Prostate gland (tissue), 2 donors: ENCODE measurements at regions not wholly inside any gene's neighbourhood (a gene's known extent, or its start where the extent isn't known, plus 50 kb on each side); places are given as distances from the start of the nearest gene placed in this dataset.

Experiments used
- DNase-seq: peaks from one replicate; pipeline ENCODE4 v3.0.0-alpha.2; 2019; ENCODE audit warnings: low spot score
- H3K27ac ChIP-seq, 2 donors: fragments of 200-600 bp; sonication (generic); 2 replicates each; pipeline ENCODE4 v1.5.1; 2017 to 2019
- H3K27me3 ChIP-seq: fragments of 200-600 bp; sonication (generic); replicated peaks from 2 replicates; pipeline ENCODE4 v1.5.1; 2019; ENCODE audit not compliant: insufficient read depth
- H3K36me3 ChIP-seq, 2 donors: fragments of 200-600 bp; sonication (generic); 1 replicate in 1 of 2; 2 replicates in 1 of 2; pipeline versions ENCODE4 v1.5.1 to v1.8.1; 2017 to 2019
- H3K4me1 ChIP-seq: fragments of 200-600 bp; sonication (generic); replicated peaks from 2 replicates; pipeline ENCODE4 v1.5.1; 2019
- H3K4me3 ChIP-seq, 2 donors: fragments of 200-600 bp; sonication (generic); 2 replicates each; pipeline ENCODE4 v1.5.1; 2017 to 2019
- H3K9me3 ChIP-seq: fragments of 200-600 bp; sonication (generic); 2 replicates; pipeline ENCODE4 v1.5.1; 2017
- CTCF ChIP-seq, 4 experiments: fragments of 200-600 bp in 2 of 4; fragments of 450-650 bp in 2 of 4; sonication (generic) in 2 of 4; IDR thresholded peaks; 1 replicate in 3 of 4; 2 replicates in 1 of 4; pipeline ENCODE4 v1.5.1; 2016 to 2019; ENCODE audit warnings: antibody characterized with exemption in 4 of 4, mild to moderate bottlenecking in 2 of 4, moderate library complexity in 2 of 4
- POLR2A ChIP-seq: fragments of 450-650 bp; IDR thresholded peaks from one replicate; pipeline ENCODE4 v1.6.1; 2016; ENCODE audit warnings: antibody characterized with exemption, mild to moderate bottlenecking
- POLR2AphosphoS5 ChIP-seq: sonication (generic); formaldehyde crosslinking; IDR thresholded peaks from one replicate; pipeline ENCODE4 v1.6.1; 2017; ENCODE audit warnings: antibody characterized with exemption
- WGBS: methylation state at CpG from one replicate; pipeline ENCODE4 v1.1.5; 2018; 5-methylcytosine and 5-hydroxymethylcytosine counted together
- intact Hi-C: fragments of 100-400 bp; cut with DNase I; formaldehyde crosslinking; loops from one replicate; pipeline ENCODE4 v1.14.2; 2022

GRCh38 chr2:133660510-133660909 lies 92.2 kb upstream of the NCKAP5 start:
- no peak overlapping the region for H3K4me3 ChIP-seq
- 88% methylated on average over 6 of the region's 6 CpGs for WGBS

GRCh38 chr2:133661392-133661791 lies 93.1 kb upstream of the NCKAP5 start:
- DNase-seq: no peak
- 85% methylated on average over 4 of the region's 4 CpGs for WGBS
- Histone ChIP-seq H3K4me1 (no peaks in the 10 kb centered on the region), H3K27ac (no peak overlapping the region), H3K9me3 (no peaks in the 10 kb centered on the region), H3K4me3 (no peak overlapping the region), H3K27me3 (no peaks in the 10 kb centered on the region), H3K36me3 (no peaks in the 10 kb centered on the region)
- TF ChIP-seq CTCF (IDR thresholded peaks at IDR 0.05): no peak
- no peak for TF ChIP-seq POLR2AphosphoS5
- no peak for TF ChIP-seq POLR2A
- intact Hi-C loops: no loop called here

More at GRCh38 chr2:133660510-133660909, 92.2 kb upstream of the NCKAP5 start:
- DNase-seq: no peak
- TF ChIP-seq POLR2A (no peak), POLR2AphosphoS5 (no peak), CTCF (IDR thresholded peaks at IDR 0.05) (no peak)
- H3K4me1 ChIP-seq: no peaks in the 10 kb centered on the region
- no peaks in the 10 kb centered on the region for H3K36me3 ChIP-seq
- H3K27me3 ChIP-seq: no peaks in the 10 kb centered on the region
- H3K9me3 ChIP-seq: no peaks in the 10 kb centered on the region
- no peak overlapping the region for H3K27ac ChIP-seq
- intact Hi-C loops: no loop called here

GRCh38 chr2:133666621-133667020 lies 98.4 kb upstream of the NCKAP5 start:
- 95% methylated on average over 1 of the region's 1 CpG for WGBS
- Histone ChIP-seq H3K4me3 (no peak overlapping the region), H3K27me3 (no peaks in the 10 kb centered on the region), H3K27ac (no peak overlapping the region), H3K36me3 (no peaks in the 10 kb centered on the region), H3K9me3 (no peaks in the 10 kb centered on the region), H3K4me1 (no peaks in the 10 kb centered on the region)
- no peak for TF ChIP-seq POLR2AphosphoS5
- TF ChIP-seq POLR2A: no peak
- no peak for TF ChIP-seq CTCF (IDR thresholded peaks at IDR 0.05)
- DNase-seq: no peak
- intact Hi-C loops: no loop called here

GRCh38 chr2:133667085-133667484 lies 98.8 kb upstream of the NCKAP5 start:
- TF ChIP-seq POLR2AphosphoS5: no peak
- no peak for TF ChIP-seq CTCF (IDR thresholded peaks at IDR 0.05)
- no peak for TF ChIP-seq POLR2A
- no peak for DNase-seq
- Histone ChIP-seq H3K36me3 (no peaks in the 10 kb centered on the region), H3K27ac (no peak overlapping the region), H3K9me3 (no peaks in the 10 kb centered on the region), H3K27me3 (no peaks in the 10 kb centered on the region), H3K4me1 (no peaks in the 10 kb centered on the region), H3K4me3 (no peak overlapping the region)
- intact Hi-C loops: no loop called here

GRCh38 chr2:133667968-133668367 lies 99.7 kb upstream of the NCKAP5 start:
- 100% methylated on average over 1 of the region's 1 CpG for WGBS
- no peaks in the 10 kb centered on the region for H3K9me3 ChIP-seq
- H3K36me3 ChIP-seq: no peaks in the 10 kb centered on the region
- intact Hi-C loops: no loop called here
- H3K27me3 ChIP-seq: no peaks in the 10 kb centered on the region
- no peak for TF ChIP-seq CTCF (IDR thresholded peaks at IDR 0.05)
- H3K4me3 ChIP-seq: no peak overlapping the region
- H3K4me1 ChIP-seq: no peaks in the 10 kb centered on the region
- DNase-seq: no peak
- H3K27ac ChIP-seq: no peak overlapping the region
